ENCODE measurements at regions not wholly inside any gene's neighbourhood (a gene's known extent, or its start where the extent isn't known, plus 50 kb on each side); places are given as distances from the start of the nearest gene placed in this dataset.

GRCh38 chr7:7060828-7061599 lies 121.3 kb upstream of the C1GALT1 start:
- DNase-seq = no peak

GRCh38 chr7:7077945-7078344 lies 104.4 kb upstream of the C1GALT1 start:
- no peak for DNase-seq

DNA sequence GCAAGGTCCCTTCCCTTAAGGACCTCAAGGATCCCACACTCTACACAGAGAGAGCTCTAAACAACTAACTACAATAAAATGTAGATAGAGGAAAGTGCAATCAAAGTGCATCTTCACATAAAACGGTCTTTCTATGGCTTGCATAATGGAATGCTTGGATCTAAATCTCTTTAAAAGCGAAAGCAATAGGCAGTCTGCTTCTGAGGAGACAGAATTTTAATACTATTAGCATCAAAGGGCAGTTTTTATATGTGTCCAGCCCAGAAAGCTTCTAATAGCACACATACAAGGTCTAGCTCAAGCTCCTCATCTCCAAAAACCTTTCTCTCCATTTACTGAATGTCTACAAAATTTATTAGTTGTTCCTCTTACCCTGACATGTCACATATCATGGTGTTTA lies 101.5 kb upstream of the C1GALT1 start:
- DNase-seq = no peak

GRCh38 chr7:7090460-7090859 lies 91.9 kb upstream of the C1GALT1 start:
- DNase-seq = no peak

GRCh38 chr7:7098280-7098818 lies 84.0 kb upstream of the C1GALT1 start:
- DNase-seq = no peak

GRCh38 chr7:7099584-7100014 lies 82.7 kb upstream of the C1GALT1 start:
- no peak for DNase-seq

DNA sequence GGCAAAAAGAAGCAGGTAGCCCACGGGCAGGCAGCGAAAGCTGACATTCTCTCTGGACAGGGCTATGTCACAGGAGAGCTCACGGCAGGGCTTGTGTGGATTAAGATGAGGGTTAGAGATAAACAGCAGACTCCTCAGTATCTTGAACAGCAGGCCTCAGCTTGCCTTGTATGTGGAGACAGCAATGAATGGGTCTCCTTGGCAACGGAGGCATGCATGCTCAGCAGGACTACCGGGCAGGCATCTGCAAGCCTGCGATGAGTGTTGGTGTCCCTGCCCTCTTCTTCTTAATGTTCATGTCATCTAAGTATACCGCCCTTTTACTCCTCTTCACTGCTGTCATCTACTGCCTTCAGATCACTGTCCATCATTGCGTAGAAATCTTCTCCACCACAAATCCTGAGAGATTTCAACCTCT lies 81.9 kb upstream of the C1GALT1 start:
- DNase-seq = no peak

GRCh38 chr7:7102906-7103305 lies 79.4 kb upstream of the C1GALT1 start:
- no peak for DNase-seq

- DNase-seq = no peak
Observed at GRCh38 chr7:7103343-7104313, 78.7 kb upstream of the C1GALT1 start.

DNA sequence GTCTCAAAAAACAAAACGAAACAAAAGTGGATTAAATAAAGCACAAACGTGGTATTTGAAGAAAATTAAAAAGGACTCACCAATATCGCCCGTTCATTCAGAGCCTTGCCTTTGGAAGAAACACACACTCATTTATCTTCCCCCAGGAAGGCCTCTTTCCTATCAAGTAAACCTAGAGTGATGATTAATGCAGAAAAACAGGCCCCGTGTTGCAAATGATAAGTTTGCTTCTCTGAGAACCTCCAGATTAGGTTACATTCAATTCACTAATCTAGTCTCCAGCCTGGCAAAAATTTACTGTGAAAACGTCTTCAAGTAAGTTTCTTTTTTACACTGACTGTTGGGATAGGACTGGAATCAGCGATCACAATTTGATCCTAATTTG lies 78.0 kb upstream of the C1GALT1 start:
- no peak for DNase-seq

- no peak for DNase-seq
Observed at GRCh38 chr7:7104971-7105370, 77.4 kb upstream of the C1GALT1 start.

GRCh38 chr7:7105800-7106582 lies 76.4 kb upstream of the C1GALT1 start:
- no peak for DNase-seq

GRCh38 chr7:7108931-7109330 lies 73.4 kb upstream of the C1GALT1 start:
- no peak for DNase-seq

DNA sequence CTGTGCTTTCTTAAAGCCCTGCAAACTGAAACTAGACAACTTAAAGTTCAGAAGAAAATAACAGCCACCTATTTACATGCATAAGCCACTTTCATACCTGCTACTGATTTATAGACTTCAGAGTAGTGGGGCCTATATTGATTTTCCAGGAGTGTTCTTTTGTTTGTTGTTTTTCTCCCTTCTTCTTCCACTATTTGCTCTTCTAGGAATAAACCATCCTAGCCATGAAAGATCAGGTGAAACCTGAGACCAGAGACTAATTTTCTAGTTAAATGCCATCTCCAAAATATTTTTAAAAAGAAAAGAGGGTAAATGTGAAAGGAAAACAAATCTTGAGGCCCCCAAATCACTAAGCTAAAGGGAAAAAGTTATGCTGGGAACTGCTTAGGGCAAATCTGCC lies 72.4 kb upstream of the C1GALT1 start:
- DNase-seq = no peak

DNA sequence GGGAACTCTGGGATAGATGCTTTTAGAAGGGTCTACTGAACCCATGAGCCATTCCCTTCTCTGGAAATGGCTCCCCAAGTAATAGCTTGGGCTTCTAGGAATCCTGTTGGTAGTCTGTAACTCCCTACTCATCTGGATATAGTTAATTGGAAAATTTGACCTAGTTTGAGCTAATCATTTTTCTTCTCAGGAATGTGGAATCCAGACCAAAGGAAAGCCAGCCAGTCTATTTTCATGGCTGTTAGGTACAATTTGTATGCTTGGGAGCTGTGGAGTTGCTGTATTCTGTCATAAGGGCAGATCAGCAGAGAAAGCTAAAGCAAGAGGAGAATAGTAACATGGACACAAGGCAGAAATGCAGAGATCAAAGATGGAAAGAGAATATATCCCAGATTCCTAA lies 71.6 kb upstream of the C1GALT1 start:
- DNase-seq = no peak

GRCh38 chr7:7112868-7113267 lies 69.5 kb upstream of the C1GALT1 start:
- DNase-seq = no peak

GRCh38 chr7:7114575-7115291 lies 67.6 kb upstream of the C1GALT1 start:
- no peak for DNase-seq

GRCh38 chr7:7117935-7118586 lies 64.3 kb upstream of the C1GALT1 start:
- DNase-seq = no peak

- DNase-seq = no peak
Observed at GRCh38 chr7:7118822-7119221, 63.5 kb upstream of the C1GALT1 start.

- no peak for DNase-seq
Observed at GRCh38 chr7:7119729-7120128, 62.6 kb upstream of the C1GALT1 start.

- DNase-seq = no peak
Observed at GRCh38 chr7:7122033-7122478, 60.3 kb upstream of the C1GALT1 start.

Measured in stimulated activated naive CD4-positive, alpha-beta T cell treated with Interleukin-2 at 50 U/mL for 16 hours (primary cell).